EH (cell line): ENCODE measurements at regions not wholly inside any gene's neighbourhood (a gene's known extent, or its start where the extent isn't known, plus 50 kb on each side); places are given as distances from the start of the nearest gene placed in this dataset.
A peak's percentile ranks its signal among the peaks of the same experiment; 100 is the strongest.

Experiments used
- DNase-seq: peaks from one replicate; pipeline ENCODE4 v3.0.0-alpha.2; 2015; ENCODE audit warnings: low read depth

DNA sequence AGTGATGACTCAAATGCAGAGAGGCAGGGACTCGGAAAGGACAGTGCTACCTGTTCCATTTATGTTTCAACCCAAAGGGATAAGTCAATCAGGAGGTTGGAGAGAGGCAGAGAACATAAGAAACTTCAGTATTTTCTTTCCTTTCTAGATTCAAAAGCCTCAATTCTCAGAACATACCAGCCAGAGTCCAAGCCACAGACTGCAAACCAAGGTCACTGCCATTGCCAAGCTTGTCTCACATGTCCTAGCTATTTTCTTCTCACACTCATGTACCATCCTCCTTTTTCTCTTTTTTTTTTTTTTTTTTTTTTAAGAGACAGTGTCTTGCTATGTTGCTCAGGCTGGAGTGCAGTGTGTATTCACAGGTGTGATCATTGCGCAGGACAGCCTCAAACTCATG, 111.7 kb upstream of the AKIP1 start:
- no peak for DNase-seq

- no peak for DNase-seq
Measured at GRCh38 chr11:8800520-8801110, 110.4 kb upstream of the AKIP1 start.

DNA sequence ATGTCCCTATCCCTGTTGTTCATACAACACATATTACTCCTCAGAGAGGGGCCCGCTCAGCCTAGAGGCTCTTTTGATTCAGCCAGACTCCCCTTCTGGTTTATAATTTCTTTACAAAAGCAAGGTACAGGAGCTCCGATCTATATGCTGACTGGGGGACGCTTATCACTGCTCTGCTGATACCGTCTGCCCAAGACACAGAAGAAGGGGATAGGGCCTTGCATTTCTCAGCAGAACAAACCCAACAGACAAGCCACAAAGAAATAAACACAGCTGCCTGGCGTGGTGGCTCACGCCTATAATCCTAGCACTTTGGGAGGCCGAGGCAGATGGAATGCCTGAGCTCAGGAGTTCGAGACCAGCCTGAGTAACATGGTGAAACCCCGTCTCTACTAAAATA, 109.9 kb upstream of the AKIP1 start:
- DNase-seq: no peak

DNA sequence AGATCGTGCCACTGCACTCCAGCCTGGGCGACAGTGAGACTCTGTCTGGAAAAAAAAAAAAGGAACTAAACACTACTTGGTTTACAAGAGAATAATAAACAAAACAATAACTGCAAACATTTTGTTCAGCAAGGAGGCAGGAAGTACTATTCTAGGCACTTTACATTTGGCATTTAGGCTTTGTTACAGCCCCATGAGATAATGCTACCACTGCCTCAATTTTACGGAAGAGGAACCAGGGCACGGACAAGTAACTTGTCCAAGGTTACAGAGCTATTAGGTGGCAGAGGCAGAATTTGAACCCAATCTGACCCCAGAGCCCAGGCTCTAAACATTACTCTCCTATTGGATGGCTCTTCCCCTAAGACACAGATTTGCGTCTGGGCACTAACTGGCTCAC, 108.7 kb upstream of the AKIP1 start:
- DNase-seq: no peak

- no peak for DNase-seq
Measured at GRCh38 chr11:8803973-8804372, 107.0 kb upstream of the AKIP1 start.

GRCh38 chr11:8805296-8805695, 105.7 kb upstream of the AKIP1 start:
- no peak for DNase-seq

DNA sequence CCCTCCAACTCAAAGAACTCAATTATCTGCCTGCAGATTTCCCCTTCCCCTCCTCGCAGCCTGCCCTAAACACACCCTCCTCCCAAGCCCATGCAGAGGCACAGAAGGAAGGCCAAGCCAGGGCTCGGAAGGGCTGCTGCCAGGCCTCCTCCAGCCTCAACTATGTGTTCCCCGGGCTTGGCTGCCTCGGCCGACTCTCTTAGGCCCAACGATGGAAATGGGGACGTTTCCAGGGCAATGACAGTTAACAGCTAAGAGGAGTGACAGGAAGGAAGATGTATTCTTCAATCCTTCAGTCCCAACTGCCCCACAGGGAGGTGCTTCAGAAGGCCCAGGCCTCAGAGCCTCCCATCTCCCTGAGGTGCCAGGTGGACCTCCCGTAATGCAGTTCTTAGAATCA, 104.0 kb upstream of the AKIP1 start:
- DNase-seq: no peak

DNA sequence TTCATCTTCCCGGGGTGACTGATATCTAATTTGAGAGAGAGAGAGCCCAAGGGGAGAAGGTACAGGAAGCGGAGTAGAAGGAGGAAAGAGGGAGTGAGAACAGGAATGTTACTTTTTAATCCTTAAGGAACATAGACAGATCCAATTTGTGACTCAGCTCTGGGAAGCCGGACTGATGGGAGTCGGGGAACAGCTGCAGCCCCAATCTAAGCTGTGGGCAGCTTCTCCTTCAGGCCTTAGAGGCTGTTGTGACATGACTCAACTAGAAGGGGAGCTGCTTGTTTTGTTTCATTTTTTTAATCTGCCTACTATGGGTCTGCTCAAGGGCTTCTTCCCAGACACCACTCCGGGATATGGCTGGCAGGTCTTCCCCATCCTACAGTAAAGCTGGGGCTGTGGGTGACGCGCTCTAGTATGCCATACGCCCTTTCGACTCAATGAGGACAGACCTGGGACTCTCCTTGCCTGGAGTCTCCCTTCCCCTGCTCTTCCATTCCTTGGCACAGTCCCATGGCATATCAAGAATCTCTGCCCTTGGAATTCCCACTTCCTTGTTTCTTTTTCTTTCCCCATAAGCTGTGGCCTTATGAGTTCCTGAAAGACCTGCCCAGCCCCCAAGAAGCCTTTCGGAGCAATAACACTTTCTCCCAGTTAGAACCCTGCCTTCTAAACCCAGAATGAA, 103.3 kb upstream of the AKIP1 start:
- DNase-seq: peak; percentile 96

DNA sequence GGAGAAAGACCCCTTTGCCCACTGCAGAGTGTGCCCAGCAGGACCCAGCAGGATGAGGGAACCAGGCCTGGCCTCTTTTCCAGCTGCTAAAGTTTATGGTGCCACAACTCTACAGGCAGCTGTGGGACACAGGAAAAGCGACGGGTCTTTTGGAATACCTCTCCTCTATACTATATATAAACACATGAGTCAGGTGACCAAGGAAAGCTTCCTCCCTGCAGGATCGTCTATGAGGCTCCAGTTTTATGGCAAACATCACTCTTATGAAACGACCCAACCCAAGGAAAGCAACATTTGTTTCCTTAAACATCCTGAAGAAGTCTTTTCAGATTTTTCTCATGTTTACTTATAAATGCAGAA, 102.8 kb upstream of the AKIP1 start:
- DNase-seq: no peak

DNA sequence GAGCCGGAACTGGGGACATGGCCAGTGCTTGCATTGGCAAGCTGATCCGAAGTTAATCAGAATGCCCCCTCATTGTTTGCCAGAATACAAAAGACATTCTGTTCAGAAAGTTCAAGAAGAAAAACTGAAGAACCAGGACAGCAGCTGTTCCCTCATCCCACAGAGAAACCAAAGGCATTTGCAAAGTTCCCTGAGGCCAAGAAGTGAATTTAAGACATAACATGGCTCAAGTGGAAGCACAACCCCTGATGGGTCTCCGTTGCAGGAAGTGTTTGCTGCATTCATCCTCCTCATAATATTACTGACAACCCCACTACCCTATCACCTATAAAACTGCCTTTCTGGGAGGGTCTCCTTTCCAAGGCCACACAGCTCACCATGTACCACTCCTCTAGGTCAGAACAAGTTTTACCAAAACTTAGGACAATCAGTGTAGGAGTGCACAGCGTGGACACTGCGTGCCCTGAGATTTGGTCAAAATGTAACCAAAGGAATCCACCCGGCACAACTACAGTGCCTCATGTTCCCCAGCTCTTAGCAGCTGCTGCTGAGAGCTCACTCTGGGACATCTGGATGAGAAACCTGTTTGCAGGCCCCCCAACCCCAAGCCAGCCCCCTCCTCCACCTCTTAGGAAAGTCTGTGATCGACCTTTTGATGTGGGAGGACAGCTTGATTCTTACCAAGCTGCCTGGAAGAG, 101.6 kb upstream of the AKIP1 start:
- peak; percentile 47 for DNase-seq

DNA sequence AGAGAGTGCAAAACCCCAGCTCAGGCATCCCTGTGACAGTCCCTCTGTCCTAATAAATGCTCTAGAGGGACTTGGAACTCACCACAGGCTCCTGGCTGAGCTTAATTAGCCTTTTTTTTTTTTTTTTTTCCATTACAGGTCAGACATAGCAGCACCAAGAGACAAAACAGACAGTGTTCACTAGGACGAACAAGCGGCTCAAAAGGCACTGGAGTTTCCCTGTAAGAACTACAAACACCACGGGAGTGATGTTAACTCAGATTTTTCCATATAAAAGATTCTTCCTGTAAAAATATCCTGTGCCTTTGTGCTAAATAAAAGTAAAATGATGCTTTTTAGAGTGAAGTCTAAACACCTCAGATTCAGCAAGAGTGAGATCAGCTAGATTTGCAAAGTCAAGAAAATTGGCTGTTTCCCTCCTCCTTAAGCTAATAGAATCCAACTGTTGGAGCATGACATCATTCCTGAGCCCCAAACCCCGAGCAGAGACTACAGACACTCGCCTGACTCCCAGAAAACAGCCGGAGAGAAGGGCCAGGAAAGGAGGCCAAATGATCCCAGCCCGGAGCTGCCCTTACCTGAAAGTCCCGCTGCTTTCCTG, 101.0 kb upstream of the AKIP1 start:
- no peak for DNase-seq

DNA sequence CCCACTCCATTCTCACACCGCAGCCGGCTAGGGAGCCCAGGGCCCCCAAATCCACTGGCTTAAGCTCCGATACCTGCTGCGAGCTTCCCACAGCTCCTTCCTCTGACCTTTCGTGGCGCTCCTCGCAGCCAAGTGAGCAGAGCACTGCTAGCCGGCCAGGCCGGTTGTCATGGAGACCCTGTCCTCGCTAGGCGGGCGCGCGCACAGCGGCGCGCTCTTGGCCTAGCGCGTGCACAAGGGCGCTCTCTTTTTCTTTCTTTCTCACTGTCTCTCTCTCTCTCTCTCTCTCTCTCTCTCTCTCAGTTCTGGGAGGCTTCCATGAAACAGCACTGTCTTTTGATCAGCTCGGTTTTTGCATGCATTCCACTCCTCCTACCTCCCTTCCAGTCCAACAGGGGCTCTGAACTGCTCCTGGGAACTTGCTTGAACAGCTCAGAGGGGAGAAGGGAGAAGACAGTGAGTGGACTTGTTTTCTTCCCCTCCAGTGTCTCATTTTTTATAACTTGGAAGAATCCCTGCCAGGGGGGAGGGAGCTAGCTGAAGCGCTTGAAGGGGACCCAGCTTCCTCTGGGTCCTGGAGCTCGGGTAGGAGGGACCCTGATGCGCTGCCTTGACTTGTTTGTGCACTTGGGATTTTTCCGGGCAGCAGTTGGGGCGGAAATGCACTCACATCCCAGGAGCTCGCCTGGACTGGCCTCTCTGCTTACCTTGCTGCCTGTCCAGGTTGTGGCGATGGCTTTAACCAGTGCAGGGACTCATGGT, 100.3 kb upstream of the AKIP1 start:
- DNase-seq: peak; percentile 90

DNA sequence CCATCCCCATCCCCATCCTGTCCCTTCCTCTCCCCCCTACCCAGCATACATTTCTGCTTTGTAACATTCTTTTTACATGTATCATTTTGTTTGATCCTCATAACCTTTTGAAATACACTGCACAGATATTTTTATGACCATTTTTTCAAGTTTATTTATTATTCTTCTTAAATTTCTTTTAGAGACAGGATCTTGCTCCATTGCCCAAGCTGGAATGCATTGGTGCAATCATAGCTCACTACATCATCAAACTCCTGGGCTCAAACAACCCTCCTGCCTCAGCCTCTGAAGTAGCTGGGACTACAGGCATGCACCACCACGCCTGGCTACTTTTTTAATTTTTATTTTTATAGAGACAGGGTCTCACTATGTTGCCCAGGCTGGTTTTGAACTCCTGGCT, 99.4 kb upstream of the AKIP1 start:
- DNase-seq: peak; percentile 84

DNA sequence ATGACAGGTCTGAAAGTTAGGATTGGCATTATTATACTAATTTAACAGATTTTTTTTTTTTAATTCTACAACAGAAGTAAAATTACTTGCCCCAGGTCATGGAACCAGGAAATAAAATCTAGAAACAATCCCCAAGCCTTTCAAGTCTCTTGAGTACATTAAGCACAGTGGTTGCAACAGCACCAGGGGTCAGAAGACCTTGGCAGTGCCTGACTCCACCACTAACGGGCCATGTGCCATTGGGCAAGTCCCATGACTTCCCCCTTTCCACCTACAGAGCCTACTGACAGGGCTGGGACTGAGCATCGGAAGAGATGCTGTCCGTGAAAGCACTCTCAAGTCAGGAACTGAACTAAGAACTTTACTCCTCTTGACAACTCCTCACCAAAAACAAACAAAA, 98.6 kb upstream of the AKIP1 start:
- peak; percentile 43 for DNase-seq

GRCh38 chr11:8813658-8814057, 97.3 kb upstream of the AKIP1 start:
- DNase-seq: peak; percentile 89

DNA sequence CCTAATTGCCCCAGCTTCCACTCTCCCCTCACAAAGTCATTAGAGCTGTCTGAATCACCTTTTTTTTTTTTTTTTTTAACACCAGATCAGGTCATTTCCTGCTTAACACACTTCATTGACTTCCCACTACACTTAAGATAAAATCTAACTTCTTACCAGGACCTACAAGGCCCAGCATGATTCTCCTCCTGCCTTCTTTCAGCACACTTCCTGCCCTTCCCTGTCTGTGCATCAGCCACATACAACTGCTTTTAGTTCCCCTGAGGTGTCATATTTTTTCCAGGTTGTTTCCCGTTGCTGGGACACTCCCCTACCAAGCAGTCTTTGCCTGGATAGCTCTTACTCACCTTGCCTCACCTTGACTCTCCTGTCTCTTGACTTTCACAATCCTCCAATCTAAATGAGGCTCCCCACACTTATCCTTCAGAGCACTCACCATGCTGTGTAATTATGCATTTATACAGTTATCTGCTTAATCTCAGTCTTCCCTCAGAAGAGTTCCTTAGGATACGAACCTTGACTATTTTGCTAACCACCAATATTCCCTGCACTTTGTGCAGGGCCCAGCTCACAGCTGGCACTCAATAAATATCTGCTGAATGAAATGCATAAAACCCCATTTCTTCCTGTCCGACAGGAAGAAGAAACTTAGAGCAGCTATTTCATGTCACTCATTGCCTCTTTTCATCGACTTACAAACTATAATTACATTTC, 96.6 kb upstream of the AKIP1 start:
- peak; percentile 70 for DNase-seq

GRCh38 chr11:8814923-8815240, 96.1 kb upstream of the AKIP1 start:
- DNase-seq: peak; percentile 84

DNA sequence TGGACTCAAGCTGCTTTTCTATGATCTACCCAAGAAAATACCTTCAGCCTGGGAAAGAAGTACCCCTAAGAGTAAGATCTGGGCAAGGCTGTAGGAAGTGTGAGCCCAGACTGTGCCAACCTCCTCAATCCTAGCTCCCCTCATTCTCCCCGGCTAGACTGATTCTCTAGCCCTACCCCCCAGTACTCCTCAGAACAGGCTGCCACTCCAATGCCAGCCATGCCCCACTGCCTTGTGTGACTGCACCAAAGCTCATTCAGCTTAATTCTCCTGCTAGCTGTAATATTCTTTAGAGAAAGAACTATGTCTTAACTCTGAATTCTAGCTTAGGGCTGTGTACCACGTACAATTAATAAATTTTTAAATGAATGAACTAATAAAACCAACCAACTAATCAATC, 92.6 kb upstream of the AKIP1 start:
- no peak for DNase-seq

- no peak for DNase-seq
Measured at GRCh38 chr11:8820401-8820800, 90.6 kb upstream of the AKIP1 start.

DNA sequence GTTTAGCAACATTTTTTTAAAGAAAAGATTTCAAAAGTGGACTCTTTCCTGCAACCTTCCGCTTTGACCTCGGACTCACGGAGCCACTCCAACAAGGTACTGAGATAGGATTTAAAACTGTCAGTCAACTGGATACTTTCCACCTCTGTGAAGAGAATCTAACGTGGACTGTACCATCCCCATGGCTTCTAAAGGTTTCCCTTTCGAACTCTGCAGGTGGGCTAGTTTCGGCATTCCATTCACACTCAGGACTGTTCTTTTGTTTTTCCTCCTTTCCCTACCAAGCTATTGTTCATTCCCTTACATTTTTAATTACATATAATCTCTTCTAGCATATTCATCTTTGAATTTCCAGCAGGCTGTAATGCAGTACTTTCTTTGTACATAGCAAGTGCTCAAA, 88.5 kb upstream of the AKIP1 start:
- DNase-seq: no peak

- no peak for DNase-seq
Measured at GRCh38 chr11:8823174-8823742, 87.7 kb upstream of the AKIP1 start.
